ENCODE measurements at regions not wholly inside any gene's neighbourhood (a gene's known extent, or its start where the extent isn't known, plus 50 kb on each side); places are given as distances from the start of the nearest gene placed in this dataset.

DNA sequence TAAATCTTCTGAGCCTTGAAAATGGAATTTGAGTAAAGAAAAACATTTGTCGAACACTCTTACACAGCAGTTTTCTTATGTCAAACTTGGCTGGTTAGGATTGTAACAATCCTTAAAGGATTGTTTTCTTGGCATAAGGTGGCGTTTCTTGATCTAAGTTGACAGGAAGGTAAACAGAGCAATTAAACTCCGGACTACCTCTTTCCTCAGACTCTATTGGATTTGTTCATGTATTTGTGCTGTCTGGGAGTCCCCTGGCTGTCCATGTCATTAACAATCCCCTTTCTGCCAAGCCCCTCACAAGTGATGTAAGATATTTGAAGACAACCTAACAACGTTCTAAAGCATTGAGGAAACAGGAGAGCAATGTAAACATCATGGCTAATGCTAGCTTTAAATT lies 222.5 kb upstream of the SNX19 start:
- Histone ChIP-seq H3K9ac (ENCODE audit: low read length in 5 of 5) (no peak overlapping the region), H3K27me3 (ENCODE audit: control insufficient read depth in 5 of 5, insufficient read depth in 4 of 5, low read length in 5 of 5) (no peaks in the 10 kb centered on the region), H3K36me3 (ENCODE audit: control insufficient read depth in 5 of 5, insufficient read depth in 5 of 5, low read length in 5 of 5) (no peaks in the 10 kb centered on the region), H3K4me1 (ENCODE audit: control insufficient read depth in 5 of 5, insufficient read depth in 5 of 5, low read length in 5 of 5) (no peaks in the 10 kb centered on the region), H3K27ac (ENCODE audit: low read depth, low read length) (no peak overlapping the region), H3K9me3 (ENCODE audit: control insufficient read depth in 5 of 5, low read length in 5 of 5) (no peaks in the 10 kb centered on the region), H3K4me3 (ENCODE audit: low read depth in 1 of 5, low read length in 5 of 5) (no peak overlapping the region)

DNA sequence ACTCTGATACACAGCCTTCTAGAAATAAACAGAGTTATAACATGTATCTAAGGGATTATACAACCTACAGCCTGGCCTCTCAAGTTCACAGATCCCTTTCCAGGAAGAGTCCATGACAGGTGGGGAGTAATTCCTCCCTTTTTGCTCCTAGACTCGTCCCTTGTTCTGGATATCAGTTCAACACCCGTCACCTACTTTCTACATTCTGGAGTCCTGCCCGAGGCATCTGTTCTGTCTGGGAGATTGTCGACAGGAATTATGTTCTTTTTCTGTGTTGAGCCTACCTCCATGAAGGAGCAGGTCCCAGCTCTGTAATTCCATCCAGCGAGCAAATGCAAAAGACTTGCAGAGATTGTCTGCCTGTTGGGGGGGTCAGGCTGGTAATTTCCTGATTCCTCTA lies 224.6 kb upstream of the NTM start:
- Histone ChIP-seq H3K36me3 (ENCODE audit: control insufficient read depth in 5 of 5, insufficient read depth in 5 of 5, low read length in 5 of 5) (no peaks in the 10 kb centered on the region), H3K9ac (ENCODE audit: low read length in 5 of 5) (no peak overlapping the region), H3K9me3 (ENCODE audit: control insufficient read depth in 5 of 5, low read length in 5 of 5) (no peaks in the 10 kb centered on the region), H3K27me3 (ENCODE audit: control insufficient read depth in 5 of 5, insufficient read depth in 4 of 5, low read length in 5 of 5) (no peaks in the 10 kb centered on the region), H3K4me1 (ENCODE audit: control insufficient read depth in 5 of 5, insufficient read depth in 5 of 5, low read length in 5 of 5) (no peaks in the 10 kb centered on the region), H3K4me3 (ENCODE audit: low read depth in 1 of 5, low read length in 5 of 5) (no peak overlapping the region), H3K27ac (ENCODE audit: low read depth, low read length) (no peak overlapping the region)

DNA sequence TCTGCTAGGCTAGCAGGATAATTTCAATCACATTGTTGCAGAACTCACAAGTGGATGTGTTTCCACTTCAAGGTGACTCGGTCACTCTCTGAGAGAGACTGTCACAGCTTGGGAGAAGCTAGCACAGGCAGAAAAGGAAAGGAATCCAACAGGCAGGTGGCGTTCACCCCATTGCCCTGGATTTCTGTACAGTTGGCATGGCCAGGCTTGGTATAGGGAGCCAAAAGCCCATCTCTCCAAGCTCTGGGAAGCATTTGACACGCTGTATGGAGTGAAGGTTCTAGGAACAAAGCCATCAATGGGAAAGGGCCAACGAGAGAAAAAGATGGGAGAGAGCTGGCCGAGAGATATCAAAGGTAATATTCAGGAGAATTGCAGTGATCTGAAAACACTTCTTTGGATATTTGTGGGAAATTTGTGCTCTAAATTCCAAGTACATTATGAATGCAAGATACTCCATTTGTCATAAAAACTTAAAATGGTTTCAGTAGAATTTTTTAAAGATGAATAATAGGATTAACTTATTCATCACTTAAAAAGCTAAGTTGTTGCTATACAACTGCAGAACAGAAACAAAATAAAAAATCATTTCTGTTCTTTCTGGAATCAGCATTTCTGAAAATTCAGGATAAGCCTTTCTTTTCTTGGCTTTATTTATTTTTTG lies 223.5 kb upstream of the NTM start:
- Histone ChIP-seq H3K27me3 (ENCODE audit: control insufficient read depth in 5 of 5, insufficient read depth in 4 of 5, low read length in 5 of 5) (no peaks in the 10 kb centered on the region), H3K36me3 (ENCODE audit: control insufficient read depth in 5 of 5, insufficient read depth in 5 of 5, low read length in 5 of 5) (no peaks in the 10 kb centered on the region), H3K9me3 (ENCODE audit: control insufficient read depth in 5 of 5, low read length in 5 of 5) (no peaks in the 10 kb centered on the region), H3K27ac (ENCODE audit: low read depth, low read length) (no peak overlapping the region), H3K4me3 (ENCODE audit: low read depth in 1 of 5, low read length in 5 of 5) (no peak overlapping the region), H3K9ac (ENCODE audit: low read length in 5 of 5) (no peak overlapping the region), H3K4me1 (ENCODE audit: control insufficient read depth in 5 of 5, insufficient read depth in 5 of 5, low read length in 5 of 5) (no peaks in the 10 kb centered on the region)

DNA sequence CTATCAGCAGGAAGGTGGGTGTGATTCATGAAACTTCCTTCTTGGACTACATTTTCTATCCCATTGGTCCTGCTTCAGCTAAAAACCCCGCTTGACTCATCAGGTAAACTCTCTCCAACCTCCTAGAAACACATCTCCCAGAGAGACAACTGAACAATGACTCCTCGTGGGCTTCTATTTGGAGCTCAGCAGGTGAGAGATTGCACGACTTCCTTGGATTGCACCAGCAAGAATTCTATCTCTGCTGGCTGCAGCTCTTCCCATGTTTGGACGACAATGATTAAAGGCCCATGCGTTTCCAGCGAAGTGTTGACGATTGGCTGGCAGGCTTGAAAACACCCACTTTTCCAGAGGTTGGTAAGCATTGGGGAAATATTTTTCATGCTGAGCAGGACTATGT lies 216.1 kb upstream of the NTM start:
- H3K27ac ChIP-seq (ENCODE audit: low read depth, low read length) = no peak overlapping the region
- H3K36me3 ChIP-seq (ENCODE audit: control insufficient read depth in 5 of 5, insufficient read depth in 5 of 5, low read length in 5 of 5) = no peaks in the 10 kb centered on the region
- H3K9me3 ChIP-seq (ENCODE audit: control insufficient read depth in 5 of 5, low read length in 5 of 5) = no peaks in the 10 kb centered on the region
- no peaks in the 10 kb centered on the region for H3K27me3 ChIP-seq (ENCODE audit: control insufficient read depth in 5 of 5, insufficient read depth in 4 of 5, low read length in 5 of 5)
- H3K4me3 ChIP-seq (ENCODE audit: low read depth in 1 of 5, low read length in 5 of 5) = no peak overlapping the region
- no peaks in the 10 kb centered on the region for H3K4me1 ChIP-seq (ENCODE audit: control insufficient read depth in 5 of 5, insufficient read depth in 5 of 5, low read length in 5 of 5)
- no peak overlapping the region for H3K9ac ChIP-seq (ENCODE audit: low read length in 5 of 5)

DNA sequence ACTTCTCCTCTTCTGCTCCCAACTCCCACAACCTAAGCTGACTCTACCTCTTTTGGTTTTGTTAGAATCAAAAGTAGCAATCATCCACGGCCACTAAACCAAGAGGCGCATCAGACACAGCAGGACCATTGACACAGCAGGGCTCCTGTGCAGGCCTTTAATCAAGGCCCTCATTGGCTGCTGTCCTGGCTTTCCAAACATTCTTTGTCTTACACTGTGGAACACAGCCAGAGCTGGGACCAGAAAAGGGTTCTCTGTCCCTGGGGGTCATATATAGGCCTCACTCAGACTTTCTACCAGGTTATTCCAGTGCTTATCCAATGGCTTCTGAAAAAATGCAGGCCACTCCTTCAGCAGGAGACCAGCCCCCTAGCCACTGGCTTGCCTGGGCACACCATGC lies 212.7 kb upstream of the NTM start:
- no peak overlapping the region for H3K4me3 ChIP-seq (ENCODE audit: low read depth in 1 of 5, low read length in 5 of 5)
- H3K27ac ChIP-seq (ENCODE audit: low read depth, low read length) = no peak overlapping the region
- H3K27me3 ChIP-seq (ENCODE audit: control insufficient read depth in 5 of 5, insufficient read depth in 4 of 5, low read length in 5 of 5) = peaks cover 0 to 2% (median 0%) of the 10 kb centered on the region in 5 donors
- no peaks in the 10 kb centered on the region for H3K36me3 ChIP-seq (ENCODE audit: control insufficient read depth in 5 of 5, insufficient read depth in 5 of 5, low read length in 5 of 5)
- no peaks in the 10 kb centered on the region for H3K9me3 ChIP-seq (ENCODE audit: control insufficient read depth in 5 of 5, low read length in 5 of 5)
- no peaks in the 10 kb centered on the region for H3K4me1 ChIP-seq (ENCODE audit: control insufficient read depth in 5 of 5, insufficient read depth in 5 of 5, low read length in 5 of 5)
- no peak overlapping the region for H3K9ac ChIP-seq (ENCODE audit: low read length in 5 of 5)

DNA sequence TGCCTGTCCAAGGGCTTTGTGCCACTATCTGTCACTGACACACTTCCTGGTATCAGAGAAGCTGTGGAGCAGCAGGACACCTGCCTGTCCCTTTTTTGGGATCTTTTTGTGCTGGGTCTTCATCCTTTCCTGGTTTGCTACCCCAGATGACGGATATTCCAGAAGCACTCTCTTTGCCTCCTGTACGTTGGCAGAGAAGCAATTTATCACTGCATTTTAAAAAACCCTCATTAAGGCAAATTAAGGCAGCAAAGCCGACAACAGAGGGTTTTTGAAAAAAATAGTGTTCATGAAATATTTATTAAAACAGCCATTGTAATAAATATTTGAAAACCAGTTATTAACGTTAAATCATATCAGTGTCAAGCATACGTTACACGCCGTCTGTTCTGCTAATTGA lies 209.6 kb upstream of the NTM start:
- no peaks in the 10 kb centered on the region for H3K9me3 ChIP-seq (ENCODE audit: control insufficient read depth in 5 of 5, low read length in 5 of 5)

DNA sequence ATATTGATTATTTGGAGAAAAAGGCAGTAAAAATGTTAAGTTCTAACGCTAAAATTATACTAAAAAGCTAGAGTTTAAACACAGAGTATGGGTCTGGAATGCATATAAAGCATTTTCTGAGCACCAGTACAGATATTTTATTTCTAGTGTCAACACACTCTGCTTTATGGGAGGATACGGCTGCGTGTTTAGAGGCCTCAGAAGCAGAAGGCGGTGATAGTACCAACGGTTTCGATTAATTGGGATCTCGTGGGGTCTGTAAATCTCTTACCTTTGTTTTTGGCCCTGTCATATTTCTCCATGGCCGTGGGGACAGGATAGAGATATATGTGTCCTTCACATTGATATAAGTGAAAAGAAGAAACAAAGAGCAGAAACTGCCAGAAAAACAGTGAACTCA lies 206.8 kb upstream of the NTM start:
- Histone ChIP-seq H3K27me3 (ENCODE audit: control insufficient read depth in 5 of 5, insufficient read depth in 4 of 5, low read length in 5 of 5) (peaks cover 0 to 2% (median 0%) of the 10 kb centered on the region in 5 donors), H3K4me3 (ENCODE audit: low read depth in 1 of 5, low read length in 5 of 5) (no peak overlapping the region), H3K9ac (ENCODE audit: low read length in 5 of 5) (no peak overlapping the region), H3K9me3 (ENCODE audit: control insufficient read depth in 5 of 5, low read length in 5 of 5) (no peaks in the 10 kb centered on the region), H3K27ac (ENCODE audit: low read depth, low read length) (no peak overlapping the region), H3K36me3 (ENCODE audit: control insufficient read depth in 5 of 5, insufficient read depth in 5 of 5, low read length in 5 of 5) (no peaks in the 10 kb centered on the region), H3K4me1 (ENCODE audit: control insufficient read depth in 5 of 5, insufficient read depth in 5 of 5, low read length in 5 of 5) (no peaks in the 10 kb centered on the region)

More for the DNA sequence above, 209.6 kb upstream of the NTM start:
- no peak overlapping the region for H3K27ac ChIP-seq (ENCODE audit: low read depth, low read length)
- no peaks in the 10 kb centered on the region for H3K4me1 ChIP-seq (ENCODE audit: control insufficient read depth in 5 of 5, insufficient read depth in 5 of 5, low read length in 5 of 5)
- no peaks in the 10 kb centered on the region for H3K36me3 ChIP-seq (ENCODE audit: control insufficient read depth in 5 of 5, insufficient read depth in 5 of 5, low read length in 5 of 5)
- H3K27me3 ChIP-seq (ENCODE audit: control insufficient read depth in 5 of 5, insufficient read depth in 4 of 5, low read length in 5 of 5) = peaks cover 0 to 2% (median 0%) of the 10 kb centered on the region in 5 donors
- H3K9ac ChIP-seq (ENCODE audit: low read length in 5 of 5) = no peak overlapping the region
- H3K4me3 ChIP-seq (ENCODE audit: low read depth in 1 of 5, low read length in 5 of 5) = no peak overlapping the region

DNA sequence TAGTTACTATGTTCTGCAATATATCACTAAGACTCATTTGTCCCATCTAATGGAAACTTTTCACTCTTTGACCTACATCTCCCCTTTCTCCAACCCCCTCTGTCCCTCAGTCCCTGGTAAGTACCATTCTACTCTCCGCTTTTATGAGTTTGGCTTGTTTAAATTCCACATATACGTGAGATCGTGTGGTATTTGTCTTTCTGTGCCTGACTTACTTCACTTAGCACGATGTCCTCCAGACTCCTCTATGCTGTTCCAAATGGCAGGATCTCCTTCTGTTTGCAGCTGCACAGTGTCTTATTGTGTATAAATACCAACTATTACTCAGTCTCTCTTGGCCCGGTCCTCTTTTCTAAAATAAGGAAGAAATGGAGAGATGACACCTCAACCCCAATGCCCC lies 205.4 kb upstream of the NTM start:
- H3K27me3 ChIP-seq (ENCODE audit: control insufficient read depth in 5 of 5, insufficient read depth in 4 of 5, low read length in 5 of 5) = peaks cover 0 to 2% (median 0%) of the 10 kb centered on the region in 5 donors
- no peaks in the 10 kb centered on the region for H3K36me3 ChIP-seq (ENCODE audit: control insufficient read depth in 5 of 5, insufficient read depth in 5 of 5, low read length in 5 of 5)
- no peaks in the 10 kb centered on the region for H3K4me1 ChIP-seq (ENCODE audit: control insufficient read depth in 5 of 5, insufficient read depth in 5 of 5, low read length in 5 of 5)
- H3K27ac ChIP-seq (ENCODE audit: low read depth, low read length) = no peak overlapping the region
- no peaks in the 10 kb centered on the region for H3K9me3 ChIP-seq (ENCODE audit: control insufficient read depth in 5 of 5, low read length in 5 of 5)
- H3K9ac ChIP-seq (ENCODE audit: low read length in 5 of 5) = no peak overlapping the region
- no peak overlapping the region for H3K4me3 ChIP-seq (ENCODE audit: low read depth in 1 of 5, low read length in 5 of 5)

DNA sequence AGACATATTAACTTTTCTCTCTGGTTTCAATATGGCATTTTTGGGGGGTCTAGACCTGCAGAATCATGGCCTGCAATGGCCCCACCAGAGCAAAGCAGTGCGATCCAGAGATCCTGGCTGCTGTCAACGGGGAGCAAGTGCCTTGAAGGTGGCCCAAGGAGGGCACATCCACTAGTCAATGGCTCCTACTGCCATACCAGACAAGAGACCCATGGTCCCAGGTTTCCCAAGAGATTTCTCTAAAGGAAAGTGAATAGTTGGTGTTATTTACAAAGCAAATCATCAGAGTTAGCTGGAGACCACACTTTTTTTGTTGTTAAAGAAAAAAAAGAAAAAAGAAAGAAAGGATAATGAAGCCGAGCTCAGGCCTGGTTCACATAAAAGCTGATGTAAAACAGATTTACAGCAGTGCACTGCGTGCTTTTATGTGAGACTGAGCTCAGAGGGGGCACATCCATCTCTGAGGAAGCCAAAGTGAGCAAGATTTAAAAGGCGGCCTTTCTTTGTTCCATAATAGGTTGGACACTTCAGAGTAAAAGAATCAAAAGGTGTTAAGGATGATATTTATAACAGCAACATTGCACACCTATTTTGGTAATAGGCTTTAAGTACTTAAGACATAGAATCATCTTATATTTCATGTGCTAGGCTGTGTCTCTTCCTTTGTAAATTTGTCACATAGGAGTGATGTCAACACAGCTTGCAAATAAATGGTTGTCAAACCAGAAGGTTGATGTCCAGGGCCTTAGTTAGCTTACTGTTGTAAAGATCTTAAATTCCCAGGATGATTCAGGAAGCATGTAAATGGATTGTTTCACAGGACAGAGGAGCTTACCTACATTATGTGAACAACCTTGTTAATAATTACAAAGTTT lies 201.3 kb upstream of the NTM start:
- Histone ChIP-seq H3K36me3 (ENCODE audit: control insufficient read depth in 5 of 5, insufficient read depth in 5 of 5, low read length in 5 of 5) (no peaks in the 10 kb centered on the region), H3K4me1 (ENCODE audit: control insufficient read depth in 5 of 5, insufficient read depth in 5 of 5, low read length in 5 of 5) (no peaks in the 10 kb centered on the region), H3K27me3 (ENCODE audit: control insufficient read depth in 5 of 5, insufficient read depth in 4 of 5, low read length in 5 of 5) (no peaks in the 10 kb centered on the region), H3K27ac (ENCODE audit: low read depth, low read length) (no peak overlapping the region), H3K9ac (ENCODE audit: low read length in 5 of 5) (no peak overlapping the region), H3K4me3 (ENCODE audit: low read depth in 1 of 5, low read length in 5 of 5) (no peak overlapping the region), H3K9me3 (ENCODE audit: control insufficient read depth in 5 of 5, low read length in 5 of 5) (no peaks in the 10 kb centered on the region)

DNA sequence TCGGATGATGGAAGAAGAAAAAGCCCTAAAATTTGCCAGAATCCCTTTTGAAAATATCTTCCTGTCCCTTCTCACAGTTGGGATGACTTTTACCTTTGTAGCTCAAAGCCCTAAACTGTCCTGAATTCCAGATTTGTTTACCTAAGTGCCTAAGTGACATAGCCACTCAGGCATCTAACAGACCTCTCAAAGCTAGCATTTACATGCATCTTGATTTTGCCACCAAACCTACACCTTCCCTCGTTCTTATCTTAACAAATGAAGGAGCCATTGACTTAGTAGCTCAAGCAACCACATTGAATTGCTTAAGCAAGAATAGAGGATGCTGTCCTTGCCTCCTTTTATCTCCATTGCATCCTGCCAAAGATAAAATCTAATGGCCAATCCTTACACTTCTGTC lies 198.4 kb upstream of the NTM start:
- Histone ChIP-seq H3K4me3 (ENCODE audit: low read depth in 1 of 5, low read length in 5 of 5) (no peak overlapping the region), H3K9me3 (ENCODE audit: control insufficient read depth in 5 of 5, low read length in 5 of 5) (peaks cover 0 to 3% (median 0%) of the 10 kb centered on the region in 5 donors), H3K27me3 (ENCODE audit: control insufficient read depth in 5 of 5, insufficient read depth in 4 of 5, low read length in 5 of 5) (peaks cover 0 to under 1% (median 0%) of the 10 kb centered on the region in 5 donors), H3K4me1 (ENCODE audit: control insufficient read depth in 5 of 5, insufficient read depth in 5 of 5, low read length in 5 of 5) (no peaks in the 10 kb centered on the region), H3K36me3 (ENCODE audit: control insufficient read depth in 5 of 5, insufficient read depth in 5 of 5, low read length in 5 of 5) (no peaks in the 10 kb centered on the region), H3K9ac (ENCODE audit: low read length in 5 of 5) (no peak overlapping the region), H3K27ac (ENCODE audit: low read depth, low read length) (no peak overlapping the region)

Data from subcutaneous abdominal adipose tissue (tissue), 5 donors.